ENCODE measurements at regions not wholly inside any gene's neighbourhood (a gene's known extent, or its start where the extent isn't known, plus 50 kb on each side); places are given as distances from the start of the nearest gene placed in this dataset.
"Not testable (repeated sequence)": the region's sequence is repeated elsewhere in the genome, so short reads cannot be mapped to it uniquely, and the experiment has no call there.

- no peak overlapping the region for H2AFZ ChIP-seq (ENCODE audit: insufficient read depth, low read length, poor library complexity)
- H3K23ac ChIP-seq (ENCODE audit: low read length): no peak overlapping the region
- DNase-seq: no peak
- H3K27me3 ChIP-seq (ENCODE audit: insufficient read depth, low read length): no peaks in the 10 kb centered on the region
- H3K4me2 ChIP-seq (ENCODE audit: low read length): no peak overlapping the region
- H3K18ac ChIP-seq (ENCODE audit: low read length): no peak overlapping the region
- H3K4ac ChIP-seq (ENCODE audit: low read depth, low read length): no peak overlapping the region
- H3K27ac ChIP-seq (ENCODE audit: low read depth, low read length): no peak overlapping the region
- H3K36me3 ChIP-seq (ENCODE audit: control insufficient read depth in 1 of 2, insufficient read depth in 2 of 2, low read length in 2 of 2): no peaks in the 10 kb centered on the region
- H2BK120ac ChIP-seq (ENCODE audit: insufficient read depth, low read length, poor library complexity): no peak overlapping the region
- WGBS (ENCODE audit: extremely low coverage, insufficient coverage, insufficient read length): no CpG with 5 or more reads among the region's 6 CpGs
- no peak overlapping the region for H2AK5ac ChIP-seq (ENCODE audit: low read length)
- no peak overlapping the region for H4K12ac ChIP-seq (ENCODE audit: low read depth, low read length)
- H3K9me3 ChIP-seq (ENCODE audit: insufficient read depth, low read depth, low read length): peaks cover 1% of the 10 kb centered on the region
- no peak overlapping the region for H2BK12ac ChIP-seq (ENCODE audit: low read length)
- H3K4me1 ChIP-seq (ENCODE audit: control insufficient read depth in 1 of 2, insufficient read depth in 2 of 2, low read length in 2 of 2): peaks cover 5 to 6% of the 10 kb centered on the region in 2 experiments
- H3K4me3 ChIP-seq (ENCODE audit: low read depth, low read length): no peak overlapping the region
- H3K79me1 ChIP-seq (ENCODE audit: low read length): peaks cover 3% of the 10 kb centered on the region
- no peak overlapping the region for H4K8ac ChIP-seq (ENCODE audit: low read depth, low read length)
- no peak overlapping the region for H3K9ac ChIP-seq (ENCODE audit: low read length)
- H3K79me2 ChIP-seq (ENCODE audit: control insufficient read depth, insufficient read depth, low read length, poor library complexity): no peaks in the 10 kb centered on the region
- no peak overlapping the region for H3K14ac ChIP-seq (ENCODE audit: low read length)
- H4K91ac ChIP-seq (ENCODE audit: low read depth, low read length): no peak overlapping the region
- H2BK5ac ChIP-seq (ENCODE audit: low read depth, low read length, poor library complexity): no peak overlapping the region
Measured at GRCh38 chr10:30199376-30200016, 140.1 kb upstream of the JCAD start.

- H2BK12ac ChIP-seq (ENCODE audit: low read length): peak overlapping the region; percentile 74
- no peak overlapping the region for H3K4me3 ChIP-seq (ENCODE audit: low read depth, low read length)
- H3K23ac ChIP-seq (ENCODE audit: low read length): no peak overlapping the region
- H3K4ac ChIP-seq (ENCODE audit: low read depth, low read length): no peak overlapping the region
- DNase-seq: peak; percentile 46 to 53
- H2AK5ac ChIP-seq (ENCODE audit: low read length): no peak overlapping the region
- H3K27ac ChIP-seq (ENCODE audit: low read depth, low read length): no peak overlapping the region
- H4K8ac ChIP-seq (ENCODE audit: low read depth, low read length): no peak overlapping the region
- no peaks in the 10 kb centered on the region for H3K27me3 ChIP-seq (ENCODE audit: insufficient read depth, low read length)
- H2BK5ac ChIP-seq (ENCODE audit: low read depth, low read length, poor library complexity): no peak overlapping the region
- no peaks in the 10 kb centered on the region for H3K36me3 ChIP-seq (ENCODE audit: control insufficient read depth in 1 of 2, insufficient read depth in 2 of 2, low read length in 2 of 2)
- H3K79me2 ChIP-seq (ENCODE audit: control insufficient read depth, insufficient read depth, low read length, poor library complexity): no peaks in the 10 kb centered on the region
- H3K79me1 ChIP-seq (ENCODE audit: low read length): peaks cover 3% of the 10 kb centered on the region
- no peak overlapping the region for H4K91ac ChIP-seq (ENCODE audit: low read depth, low read length)
- H3K18ac ChIP-seq (ENCODE audit: low read length): no peak overlapping the region
- no peak overlapping the region for H4K12ac ChIP-seq (ENCODE audit: low read depth, low read length)
- peaks cover 5 to 6% of the 10 kb centered on the region in 2 experiments for H3K4me1 ChIP-seq (ENCODE audit: control insufficient read depth in 1 of 2, insufficient read depth in 2 of 2, low read length in 2 of 2)
- H3K14ac ChIP-seq (ENCODE audit: low read length): no peak overlapping the region
- H3K9me3 ChIP-seq (ENCODE audit: insufficient read depth, low read depth, low read length): no peaks in the 10 kb centered on the region
- H3K4me2 ChIP-seq (ENCODE audit: low read length): peak overlapping the region; percentile 42
- H3K9ac ChIP-seq (ENCODE audit: low read length): no peak overlapping the region
- H2BK120ac ChIP-seq (ENCODE audit: insufficient read depth, low read length, poor library complexity): no peak overlapping the region
- H2AFZ ChIP-seq (ENCODE audit: insufficient read depth, low read length, poor library complexity): no peak overlapping the region
- no CpG with 5 or more reads among the region's 4 CpGs for WGBS (ENCODE audit: extremely low coverage, insufficient coverage, insufficient read length)
Measured at GRCh38 chr10:30197186-30197585, 137.8 kb upstream of the JCAD start.

- not testable (repeated sequence) for H3K4me2 ChIP-seq (ENCODE audit: low read length); H3K23ac ChIP-seq (ENCODE audit: low read length); DNase-seq; H2BK5ac ChIP-seq (ENCODE audit: low read depth, low read length, poor library complexity); H3K14ac ChIP-seq (ENCODE audit: low read length); H3K27me3 ChIP-seq (ENCODE audit: insufficient read depth, low read length); H2BK120ac ChIP-seq (ENCODE audit: insufficient read depth, low read length, poor library complexity); H4K91ac ChIP-seq (ENCODE audit: low read depth, low read length); H3K4ac ChIP-seq (ENCODE audit: low read depth, low read length); H3K4me3 ChIP-seq (ENCODE audit: low read depth, low read length); H3K79me1 ChIP-seq (ENCODE audit: low read length); H3K9me3 ChIP-seq (ENCODE audit: insufficient read depth, low read depth, low read length); H3K36me3 ChIP-seq (ENCODE audit: control insufficient read depth in 1 of 2, insufficient read depth in 2 of 2, low read length in 2 of 2); H3K27ac ChIP-seq (ENCODE audit: low read depth, low read length); H2BK12ac ChIP-seq (ENCODE audit: low read length); H3K79me2 ChIP-seq (ENCODE audit: control insufficient read depth, insufficient read depth, low read length, poor library complexity); H3K18ac ChIP-seq (ENCODE audit: low read length); H3K4me1 ChIP-seq (ENCODE audit: control insufficient read depth in 1 of 2, insufficient read depth in 2 of 2, low read length in 2 of 2); H4K12ac ChIP-seq (ENCODE audit: low read depth, low read length); H2AFZ ChIP-seq (ENCODE audit: insufficient read depth, low read length, poor library complexity); H3K9ac ChIP-seq (ENCODE audit: low read length); H4K8ac ChIP-seq (ENCODE audit: low read depth, low read length); H2AK5ac ChIP-seq (ENCODE audit: low read length)
- no CpG with 5 or more reads among the region's 2 CpGs for WGBS (ENCODE audit: extremely low coverage, insufficient coverage, insufficient read length)
Measured at GRCh38 chr10:30196559-30196958, 137.2 kb upstream of the JCAD start.

GRCh38 chr10:30192846-30193608, 133.6 kb upstream of the JCAD start:
- no peak overlapping the region for H3K27ac ChIP-seq (ENCODE audit: low read depth, low read length)
- H2BK5ac ChIP-seq (ENCODE audit: low read depth, low read length, poor library complexity): no peak overlapping the region
- H3K79me1 ChIP-seq (ENCODE audit: low read length): peaks cover 3% of the 10 kb centered on the region
- no peak overlapping the region for H4K12ac ChIP-seq (ENCODE audit: low read depth, low read length)
- no peaks in the 10 kb centered on the region for H3K79me2 ChIP-seq (ENCODE audit: control insufficient read depth, insufficient read depth, low read length, poor library complexity)
- no peak overlapping the region for H2AFZ ChIP-seq (ENCODE audit: insufficient read depth, low read length, poor library complexity)
- no peak overlapping the region for H3K18ac ChIP-seq (ENCODE audit: low read length)
- H3K23ac ChIP-seq (ENCODE audit: low read length): no peak overlapping the region
- H4K8ac ChIP-seq (ENCODE audit: low read depth, low read length): no peak overlapping the region
- H3K4me1 ChIP-seq (ENCODE audit: control insufficient read depth in 1 of 2, insufficient read depth in 2 of 2, low read length in 2 of 2): peaks cover 10 to 12% of the 10 kb centered on the region in 2 experiments
- WGBS (ENCODE audit: extremely low coverage, insufficient coverage, insufficient read length): no CpG with 5 or more reads among the region's 5 CpGs
- no peak overlapping the region for H3K4ac ChIP-seq (ENCODE audit: low read depth, low read length)
- H3K36me3 ChIP-seq (ENCODE audit: control insufficient read depth in 1 of 2, insufficient read depth in 2 of 2, low read length in 2 of 2): no peaks in the 10 kb centered on the region
- H3K27me3 ChIP-seq (ENCODE audit: insufficient read depth, low read length): no peaks in the 10 kb centered on the region
- no peak overlapping the region for H3K14ac ChIP-seq (ENCODE audit: low read length)
- H2AK5ac ChIP-seq (ENCODE audit: low read length): no peak overlapping the region
- no peak for DNase-seq
- no peak overlapping the region for H2BK12ac ChIP-seq (ENCODE audit: low read length)
- no peaks in the 10 kb centered on the region for H3K9me3 ChIP-seq (ENCODE audit: insufficient read depth, low read depth, low read length)
- no peak overlapping the region for H3K4me2 ChIP-seq (ENCODE audit: low read length)
- H3K4me3 ChIP-seq (ENCODE audit: low read depth, low read length): no peak overlapping the region
- no peak overlapping the region for H3K9ac ChIP-seq (ENCODE audit: low read length)
- no peak overlapping the region for H2BK120ac ChIP-seq (ENCODE audit: insufficient read depth, low read length, poor library complexity)
- H4K91ac ChIP-seq (ENCODE audit: low read depth, low read length): no peak overlapping the region
